K562 (cell line): ENCODE measurements at regions not wholly inside any gene's neighbourhood (a gene's known extent, or its start where the extent isn't known, plus 50 kb on each side); places are given as distances from the start of the nearest gene placed in this dataset.

Experiments used
- CBX1 ChIP-seq: sonication (generic); IDR thresholded peaks from 2 replicates; pipeline ENCODE4 v1.6.1; 2016; ENCODE audit warnings: antibody characterized with exemption, low read depth, mild to moderate bottlenecking
- ELF2 ChIP-seq: fragments of 250-450 bp; sonication (Bioruptor Pico); IDR thresholded peaks from 2 replicates; pipeline ENCODE4 v1.5.0; 2021; ENCODE audit warnings: mild to moderate bottlenecking
- PML ChIP-seq: IDR thresholded peaks from 2 replicates; pipeline ENCODE4 v1.6.1; 2012; ENCODE audit warnings: low read length, inconsistent platforms
- RBM25 ChIP-seq: fragments of 200-400 bp; formaldehyde crosslinking; IDR thresholded peaks from 2 replicates; pipeline ENCODE4 v1.6.1; 2018; ENCODE audit warnings: low read length, low read depth, moderate library complexity; ENCODE audit not compliant: severe bottlenecking
- ZFP30 ChIP-seq: fragments of 250-450 bp; sonication (Bioruptor Pico); IDR thresholded peaks from 2 replicates; pipeline ENCODE4 v1.8.0; 2022; ENCODE audit warnings: moderate library complexity, mild to moderate bottlenecking, inconsistent platforms, borderline replicate concordance
- TF ChIP-seq, protein P1 (sequence below): sonication (generic); formaldehyde crosslinking; IDR thresholded peaks from 2 replicates; pipeline ENCODE4 v1.8.0; 2022; ENCODE audit warnings: mild to moderate bottlenecking, missing genetic modification reagents
- TF ChIP-seq, protein P2 (sequence below): fragments of 450-650 bp; IDR thresholded peaks from 2 replicates; pipeline ENCODE4 v1.6.1; 2017; ENCODE audit warnings: mild to moderate bottlenecking, moderate library complexity

DNA sequence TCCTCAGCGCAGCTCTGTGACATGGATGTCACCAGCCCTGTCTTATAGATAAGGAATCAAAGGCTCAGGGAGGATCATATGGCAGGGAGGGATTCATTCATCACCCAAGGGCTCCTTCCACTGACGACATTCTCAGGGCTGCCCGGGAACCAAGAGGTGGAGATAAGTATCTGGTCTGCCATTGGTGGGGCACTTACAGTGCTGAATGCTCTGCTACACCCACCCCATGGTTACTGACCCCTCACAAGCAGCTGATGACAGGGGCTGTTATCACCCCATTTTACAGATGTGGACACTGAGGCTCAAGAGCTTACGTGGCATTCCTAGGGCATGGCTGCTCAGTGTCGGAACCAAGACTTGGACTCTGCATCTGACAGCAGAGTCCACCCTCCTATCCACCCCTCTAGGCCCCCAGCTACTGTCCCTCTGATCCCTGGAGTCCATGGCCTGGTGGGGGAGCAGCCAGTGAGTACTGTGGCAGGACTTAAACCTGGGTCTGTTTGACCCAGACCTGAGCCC lies 155.1 kb downstream of the PTPRU start (continued):
- TF ChIP-seq, protein P1, sequence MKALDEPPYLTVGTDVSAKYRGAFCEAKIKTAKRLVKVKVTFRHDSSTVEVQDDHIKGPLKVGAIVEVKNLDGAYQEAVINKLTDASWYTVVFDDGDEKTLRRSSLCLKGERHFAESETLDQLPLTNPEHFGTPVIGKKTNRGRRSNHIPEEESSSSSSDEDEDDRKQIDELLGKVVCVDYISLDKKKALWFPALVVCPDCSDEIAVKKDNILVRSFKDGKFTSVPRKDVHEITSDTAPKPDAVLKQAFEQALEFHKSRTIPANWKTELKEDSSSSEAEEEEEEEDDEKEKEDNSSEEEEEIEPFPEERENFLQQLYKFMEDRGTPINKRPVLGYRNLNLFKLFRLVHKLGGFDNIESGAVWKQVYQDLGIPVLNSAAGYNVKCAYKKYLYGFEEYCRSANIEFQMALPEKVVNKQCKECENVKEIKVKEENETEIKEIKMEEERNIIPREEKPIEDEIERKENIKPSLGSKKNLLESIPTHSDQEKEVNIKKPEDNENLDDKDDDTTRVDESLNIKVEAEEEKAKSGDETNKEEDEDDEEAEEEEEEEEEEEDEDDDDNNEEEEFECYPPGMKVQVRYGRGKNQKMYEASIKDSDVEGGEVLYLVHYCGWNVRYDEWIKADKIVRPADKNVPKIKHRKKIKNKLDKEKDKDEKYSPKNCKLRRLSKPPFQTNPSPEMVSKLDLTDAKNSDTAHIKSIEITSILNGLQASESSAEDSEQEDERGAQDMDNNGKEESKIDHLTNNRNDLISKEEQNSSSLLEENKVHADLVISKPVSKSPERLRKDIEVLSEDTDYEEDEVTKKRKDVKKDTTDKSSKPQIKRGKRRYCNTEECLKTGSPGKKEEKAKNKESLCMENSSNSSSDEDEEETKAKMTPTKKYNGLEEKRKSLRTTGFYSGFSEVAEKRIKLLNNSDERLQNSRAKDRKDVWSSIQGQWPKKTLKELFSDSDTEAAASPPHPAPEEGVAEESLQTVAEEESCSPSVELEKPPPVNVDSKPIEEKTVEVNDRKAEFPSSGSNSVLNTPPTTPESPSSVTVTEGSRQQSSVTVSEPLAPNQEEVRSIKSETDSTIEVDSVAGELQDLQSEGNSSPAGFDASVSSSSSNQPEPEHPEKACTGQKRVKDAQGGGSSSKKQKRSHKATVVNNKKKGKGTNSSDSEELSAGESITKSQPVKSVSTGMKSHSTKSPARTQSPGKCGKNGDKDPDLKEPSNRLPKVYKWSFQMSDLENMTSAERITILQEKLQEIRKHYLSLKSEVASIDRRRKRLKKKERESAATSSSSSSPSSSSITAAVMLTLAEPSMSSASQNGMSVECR, result no peak
- TF ChIP-seq RBM25 (peak; percentile 66), ZFP30 (CRISPR knock-in tag) (no peak), CBX1 (peak; percentile 30; the same call in 1 of the 2 replicates), PML (no peak), ELF2 (CRISPR knock-in tag) (no peak)
- TF ChIP-seq, protein P2, sequence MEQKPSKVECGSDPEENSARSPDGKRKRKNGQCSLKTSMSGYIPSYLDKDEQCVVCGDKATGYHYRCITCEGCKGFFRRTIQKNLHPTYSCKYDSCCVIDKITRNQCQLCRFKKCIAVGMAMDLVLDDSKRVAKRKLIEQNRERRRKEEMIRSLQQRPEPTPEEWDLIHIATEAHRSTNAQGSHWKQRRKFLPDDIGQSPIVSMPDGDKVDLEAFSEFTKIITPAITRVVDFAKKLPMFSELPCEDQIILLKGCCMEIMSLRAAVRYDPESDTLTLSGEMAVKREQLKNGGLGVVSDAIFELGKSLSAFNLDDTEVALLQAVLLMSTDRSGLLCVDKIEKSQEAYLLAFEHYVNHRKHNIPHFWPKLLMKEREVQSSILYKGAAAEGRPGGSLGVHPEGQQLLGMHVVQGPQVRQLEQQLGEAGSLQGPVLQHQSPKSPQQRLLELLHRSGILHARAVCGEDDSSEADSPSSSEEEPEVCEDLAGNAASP, result no peak
